Esophagus muscularis mucosa (tissue), 3 donors: ENCODE measurements at regions not wholly inside any gene's neighbourhood (a gene's known extent, or its start where the extent isn't known, plus 50 kb on each side); places are given as distances from the start of the nearest gene placed in this dataset.

Source experiments
- CTCF ChIP-seq, 3 experiments: fragments of 200-600 bp in 2 of 3; fragments of 450-650 bp in 1 of 3; sonication (generic) in 2 of 3; IDR thresholded peaks; one replicate each; pipeline ENCODE4 v1.5.1; 2017 to 2019; ENCODE audit warnings: antibody characterized with exemption in 3 of 3, mild to moderate bottlenecking in 2 of 3, moderate library complexity in 1 of 3
- POLR2A ChIP-seq: fragments of 450-650 bp; IDR thresholded peaks from one replicate; pipeline ENCODE4 v1.6.1; 2017; ENCODE audit warnings: antibody characterized with exemption, moderate library complexity, mild to moderate bottlenecking, low read depth

GRCh38 chr4:13266687-13267086, 217.5 kb downstream of the RAB28 start:
- TF ChIP-seq CTCF (IDR thresholded peaks at IDR 0.05): no peak
- TF ChIP-seq POLR2A: no peak
